Body of pancreas (tissue), 4 donors: ENCODE measurements at regions not wholly inside any gene's neighbourhood (a gene's known extent, or its start where the extent isn't known, plus 50 kb on each side); places are given as distances from the start of the nearest gene placed in this dataset.
"Not testable (repeated sequence)": the region's sequence is repeated elsewhere in the genome, so short reads cannot be mapped to it uniquely, and the experiment has no call there.

Experiments used
- ATAC-seq: fragments of 150-250 bp; one replicate; pipeline ENCODE4 v1.9.1; 2016
- DNase-seq, 4 donors: peaks; one replicate each; pipeline ENCODE4 v3.0.0-alpha.2; 2019
- H3K27ac ChIP-seq, 4 donors: fragments of 200-600 bp; sonication (generic); 1 replicate in 3 of 4; 2 replicates in 1 of 4; pipeline versions ENCODE4 v1.5.1 to v1.6.1; 2016 to 2019; ENCODE audit warnings: mild to moderate bottlenecking in 1 of 4, mixed read lengths in 1 of 4, moderate library complexity in 1 of 4
- H3K27me3 ChIP-seq, 2 donors: fragments of 200-600 bp; sonication (generic); one replicate each; pipeline ENCODE4 v1.6.0; 2016; ENCODE audit warnings: mild to moderate bottlenecking in 1 of 2
- H3K36me3 ChIP-seq, 2 donors: fragments of 200-600 bp; sonication (generic); replicated peaks in 1 of 2; 2 replicates each; pipeline ENCODE4 v1.5.1; 2016; ENCODE audit warnings: low read depth in 2 of 2; ENCODE audit not compliant: insufficient read depth in 1 of 2
- H3K4me1 ChIP-seq: fragments of 200-600 bp; sonication (generic); one replicate; pipeline ENCODE4 v1.6.0; 2016
- H3K4me3 ChIP-seq, 2 donors: fragments of 200-600 bp; sonication (generic); 1 replicate in 1 of 2; 2 replicates in 1 of 2; pipeline ENCODE4 v1.5.1; 2016 to 2019
- H3K9me3 ChIP-seq, 3 donors: fragments of 200-600 bp; sonication (generic); 1 replicate in 2 of 3; 2 replicates in 1 of 3; pipeline ENCODE4 v1.5.1; 2016
- POLR2A ChIP-seq, 3 donors: fragments of 450-650 bp; IDR thresholded peaks; one replicate each; pipeline ENCODE4 v1.6.1; 2016; ENCODE audit warnings: antibody characterized with exemption in 3 of 3, mild to moderate bottlenecking in 2 of 3
- WGBS, 2 donors: methylation state at CpG; one replicate each; pipeline ENCODE4 v1.1.5; 2017; 5-methylcytosine and 5-hydroxymethylcytosine counted together
- intact Hi-C: fragments of 100-400 bp; cut with DNase I; formaldehyde crosslinking; loops from one replicate; pipeline ENCODE4 v1.15.1; 2023
- TF ChIP-seq, protein P1 (sequence below), 7 experiments: fragments of 450-650 bp in 4 of 7; fragments of 200-600 bp in 3 of 7; sonication (generic) in 3 of 7; IDR thresholded peaks; one replicate each; pipeline ENCODE4 v1.5.1; 2016 to 2019; ENCODE audit warnings: antibody characterized with exemption in 7 of 7

DNA sequence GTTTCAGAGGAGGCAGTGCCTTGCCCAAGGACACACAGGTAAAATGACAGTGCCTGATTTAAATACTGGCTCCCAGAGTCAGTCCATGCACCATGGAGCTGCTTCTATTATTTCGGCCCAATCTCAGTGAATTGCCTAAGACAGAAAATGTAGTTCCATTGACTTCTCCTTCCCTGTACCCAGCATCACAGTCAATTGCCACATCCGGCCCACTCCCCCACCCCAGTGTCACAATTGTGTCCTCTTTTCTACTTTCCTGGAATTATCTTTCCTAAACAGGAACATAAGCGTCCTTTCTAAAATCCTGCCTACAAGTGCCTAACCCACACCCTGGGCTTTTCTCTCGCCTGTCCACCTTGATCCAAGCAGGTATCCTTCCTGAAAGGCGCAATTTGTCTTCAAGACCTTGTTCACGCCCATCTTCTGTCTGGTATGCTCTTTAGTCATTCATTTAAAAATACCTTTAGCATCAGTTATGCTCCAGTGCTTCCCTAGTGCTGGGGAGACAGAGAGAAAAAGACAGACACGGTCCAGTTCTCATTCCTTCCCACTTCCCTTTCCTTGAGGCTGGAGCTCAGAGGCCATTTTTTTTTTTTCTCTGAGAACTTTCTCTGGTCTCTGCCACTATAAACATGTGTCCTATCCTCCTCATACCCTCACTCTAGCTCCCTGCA is 411.4 kb downstream of the LIG4 start:
- no peaks in the 10 kb centered on the region for H3K4me1 ChIP-seq
- H3K27ac ChIP-seq = no peak overlapping the region
- intact Hi-C loops = no loop called here
- ATAC-seq (no peak), DNase-seq (no peak)
- TF ChIP-seq POLR2A (IDR thresholded peaks at IDR 0.05) = no peak
- TF ChIP-seq, protein P1, sequence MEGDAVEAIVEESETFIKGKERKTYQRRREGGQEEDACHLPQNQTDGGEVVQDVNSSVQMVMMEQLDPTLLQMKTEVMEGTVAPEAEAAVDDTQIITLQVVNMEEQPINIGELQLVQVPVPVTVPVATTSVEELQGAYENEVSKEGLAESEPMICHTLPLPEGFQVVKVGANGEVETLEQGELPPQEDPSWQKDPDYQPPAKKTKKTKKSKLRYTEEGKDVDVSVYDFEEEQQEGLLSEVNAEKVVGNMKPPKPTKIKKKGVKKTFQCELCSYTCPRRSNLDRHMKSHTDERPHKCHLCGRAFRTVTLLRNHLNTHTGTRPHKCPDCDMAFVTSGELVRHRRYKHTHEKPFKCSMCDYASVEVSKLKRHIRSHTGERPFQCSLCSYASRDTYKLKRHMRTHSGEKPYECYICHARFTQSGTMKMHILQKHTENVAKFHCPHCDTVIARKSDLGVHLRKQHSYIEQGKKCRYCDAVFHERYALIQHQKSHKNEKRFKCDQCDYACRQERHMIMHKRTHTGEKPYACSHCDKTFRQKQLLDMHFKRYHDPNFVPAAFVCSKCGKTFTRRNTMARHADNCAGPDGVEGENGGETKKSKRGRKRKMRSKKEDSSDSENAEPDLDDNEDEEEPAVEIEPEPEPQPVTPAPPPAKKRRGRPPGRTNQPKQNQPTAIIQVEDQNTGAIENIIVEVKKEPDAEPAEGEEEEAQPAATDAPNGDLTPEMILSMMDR (IDR thresholded peaks at IDR 0.05) = no peak
- no peaks in the 10 kb centered on the region for H3K9me3 ChIP-seq
- H3K27me3 ChIP-seq = no peaks in the 10 kb centered on the region
- H3K4me3 ChIP-seq = no peak overlapping the region
- no peaks in the 10 kb centered on the region for H3K36me3 ChIP-seq
- 75 to 76% methylated on average over 7 of the region's 7 CpGs for WGBS, 2 donors

DNA sequence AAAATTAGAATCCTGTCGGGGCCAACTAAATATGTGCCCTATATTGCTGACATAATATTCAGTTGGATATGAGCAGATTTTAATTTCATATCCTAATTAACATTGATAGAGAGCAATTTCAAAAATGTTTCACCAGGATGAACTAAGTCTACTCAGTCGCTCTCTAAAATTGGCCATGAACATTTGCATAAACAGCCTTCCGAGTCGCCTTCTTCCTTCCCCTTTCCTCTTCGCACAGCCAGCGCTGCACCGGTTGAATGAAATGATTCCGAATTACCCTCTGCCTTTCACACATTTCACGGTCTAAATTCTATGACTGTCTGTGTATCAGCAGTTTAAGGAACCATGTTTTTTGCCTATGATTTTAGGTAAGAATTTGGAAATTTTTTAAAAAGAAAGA is 413.7 kb downstream of the LIG4 start:
- no peak for ATAC-seq
- TF ChIP-seq, protein P1 (IDR thresholded peaks at IDR 0.05) = no peak
- TF ChIP-seq POLR2A (IDR thresholded peaks at IDR 0.05) = no peak
- Histone ChIP-seq H3K4me1 (no peaks in the 10 kb centered on the region), H3K4me3 (no peak overlapping the region), H3K9me3 (no peaks in the 10 kb centered on the region), H3K36me3 (no peaks in the 10 kb centered on the region), H3K27me3 (no peaks in the 10 kb centered on the region), H3K27ac (no peak overlapping the region)
- intact Hi-C loops = no loop called here
- DNase-seq = no peak
- WGBS, 2 donors = 74 to 85% methylated on average over 9 of the region's 9 CpGs

DNA sequence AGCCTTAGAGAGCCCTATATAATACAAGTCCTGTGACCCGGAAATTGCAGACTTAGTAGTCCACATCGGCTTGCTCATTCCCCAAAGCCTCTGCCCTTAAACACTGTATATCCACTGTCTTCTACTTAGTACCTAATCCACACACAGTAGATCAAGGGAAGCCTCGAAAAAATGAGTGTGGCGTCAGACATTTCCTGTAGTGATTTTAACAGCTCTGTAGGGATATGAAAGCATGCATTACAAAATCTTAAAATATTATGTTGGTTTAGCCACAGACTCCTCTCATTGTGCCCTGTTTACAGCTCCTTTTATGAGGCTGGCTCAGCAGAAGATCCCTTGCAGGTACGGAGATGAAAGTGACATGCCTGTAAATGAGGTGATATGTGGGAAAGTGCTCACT is 416.3 kb downstream of the LIG4 start:
- Histone ChIP-seq H3K27me3 (no peaks in the 10 kb centered on the region), H3K4me1 (no peaks in the 10 kb centered on the region), H3K4me3 (no peak overlapping the region), H3K36me3 (no peaks in the 10 kb centered on the region), H3K27ac (no peak overlapping the region), H3K9me3 (no peaks in the 10 kb centered on the region)
- 37 to 41% methylated on average over 5 of the region's 5 CpGs for WGBS, 2 donors
- ATAC-seq = no peak
- intact Hi-C loops = no loop called here
- no peak for DNase-seq
- TF ChIP-seq, protein P1 (IDR thresholded peaks at IDR 0.05) = no peak
- TF ChIP-seq POLR2A (IDR thresholded peaks at IDR 0.05) = no peak

DNA sequence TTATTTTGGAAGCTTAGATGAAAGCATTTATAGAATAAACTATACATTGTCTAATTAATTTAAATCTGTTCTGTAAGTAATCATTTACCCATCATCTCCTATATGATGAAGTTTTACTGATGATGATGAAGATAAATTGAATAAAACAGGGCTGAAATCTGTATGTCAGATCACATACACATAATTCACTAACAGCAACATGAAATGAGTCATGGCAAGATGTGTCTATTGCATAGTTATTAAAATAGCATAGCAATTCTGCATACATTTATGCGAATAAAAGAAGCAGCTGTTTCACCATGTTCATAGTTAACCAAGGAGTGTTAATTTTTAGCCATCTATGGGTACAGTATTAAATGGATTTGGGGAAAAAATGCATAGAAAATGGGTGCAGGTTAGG is 424.9 kb downstream of the LIG4 start:
- no peaks in the 10 kb centered on the region for H3K9me3 ChIP-seq
- TF ChIP-seq POLR2A (IDR thresholded peaks at IDR 0.05) = no peak
- TF ChIP-seq, protein P1 (IDR thresholded peaks at IDR 0.05) = no peak
- DNase-seq (no peak), ATAC-seq (no peak)
- 53 to 63% methylated on average over 1 of the region's 1 CpG for WGBS, 2 donors
- no peak overlapping the region for H3K27ac ChIP-seq
- no peaks in the 10 kb centered on the region for H3K27me3 ChIP-seq
- H3K36me3 ChIP-seq = no peaks in the 10 kb centered on the region
- intact Hi-C loops = no loop called here
- H3K4me1 ChIP-seq = no peaks in the 10 kb centered on the region
- no peak overlapping the region for H3K4me3 ChIP-seq

DNA sequence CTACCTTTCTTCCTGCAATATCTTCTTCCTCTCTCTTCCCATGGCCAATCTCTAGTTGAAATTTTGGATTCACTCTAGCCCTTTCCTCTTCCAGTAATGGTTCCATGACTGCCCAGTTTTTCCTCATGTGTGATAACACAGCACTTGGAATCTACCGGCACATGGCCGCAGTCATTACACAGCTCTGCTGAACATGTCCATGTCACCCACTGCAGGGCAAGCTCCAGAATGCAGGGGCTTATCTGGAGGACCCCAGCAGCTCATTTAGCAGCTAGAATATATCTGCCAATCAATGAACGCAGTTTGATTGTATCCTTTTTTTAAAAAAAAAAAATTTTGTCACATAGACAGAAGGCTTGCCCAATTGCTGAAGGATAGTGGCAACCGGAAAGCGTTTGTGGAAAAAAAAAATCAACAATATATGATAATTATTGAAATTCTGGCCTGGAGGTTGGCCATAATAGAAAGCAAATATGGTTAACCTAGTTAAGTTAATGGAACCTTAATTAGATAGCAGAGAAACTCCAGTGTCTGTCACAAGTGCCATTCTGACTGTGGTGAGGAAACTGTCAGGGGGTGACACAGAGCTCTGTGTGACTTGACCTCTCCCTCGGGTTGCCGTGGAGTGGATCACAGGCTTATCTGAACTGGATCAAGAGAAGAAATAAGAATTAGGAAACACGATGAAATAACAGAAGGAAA is 426.7 kb downstream of the LIG4 start:
- Histone ChIP-seq H3K4me3 (no peak overlapping the region), H3K36me3 (no peaks in the 10 kb centered on the region), H3K27ac (no peak overlapping the region), H3K4me1 (no peaks in the 10 kb centered on the region), H3K9me3 (no peaks in the 10 kb centered on the region), H3K27me3 (no peaks in the 10 kb centered on the region)
- WGBS, 2 donors = 63 to 69% methylated on average over 8 of the region's 8 CpGs
- ATAC-seq (no peak), DNase-seq (no peak)
- intact Hi-C loops = no loop called here
- TF ChIP-seq, protein P1 (IDR thresholded peaks at IDR 0.05) = no peak
- TF ChIP-seq POLR2A (IDR thresholded peaks at IDR 0.05) = no peak

DNA sequence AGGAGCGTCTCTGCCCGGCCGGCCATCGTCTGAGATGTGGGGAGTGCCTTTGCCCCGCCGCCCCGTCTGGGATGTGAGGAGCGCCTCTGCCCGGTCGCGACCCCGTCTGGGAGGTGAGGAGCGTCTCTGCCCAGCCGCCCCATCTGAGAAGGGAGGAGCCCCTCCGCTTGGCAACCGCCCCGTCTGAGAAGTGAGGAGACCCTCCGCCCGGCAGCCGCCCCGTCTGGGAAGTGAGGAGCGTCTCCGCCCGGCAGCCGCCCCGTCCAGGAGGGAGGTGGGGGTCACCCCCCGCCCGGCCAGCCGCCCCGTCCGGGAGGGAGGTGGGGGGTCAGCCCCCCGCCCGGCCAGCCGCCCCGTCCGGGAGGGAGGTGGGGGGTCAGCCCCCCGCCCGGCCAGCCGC is 432.7 kb downstream of the LIG4 start:
- H3K4me1 ChIP-seq, ATAC-seq, H3K27ac ChIP-seq, DNase-seq, H3K4me3 ChIP-seq, H3K36me3 ChIP-seq, intact Hi-C loops, H3K9me3 ChIP-seq, H3K27me3 ChIP-seq: not testable (repeated sequence)
- 94% methylated on average over 26 of the region's 39 CpGs; no CpG with 5 or more reads in 1 of the 2 donors for WGBS, 2 donors
